HEK293 (cell line): ENCODE measurements at regions not wholly inside any gene's neighbourhood (a gene's known extent, or its start where the extent isn't known, plus 50 kb on each side); places are given as distances from the start of the nearest gene placed in this dataset.

Experiments used
- CTCF ChIA-PET: fragments of 350-600 bp; formaldehyde crosslinking; extraction: SDS; loops from one replicate; lab custom pipeline; 2021; ENCODE audit warnings: antibody characterized with exemption; lab: Yijun Ruan, JAX
- POLR2A ChIA-PET: fragments of 300-600 bp; formaldehyde crosslinking; extraction: SDS; loops from one replicate; lab custom pipeline; 2020; ENCODE audit warnings: antibody characterized with exemption, inconsistent platforms; lab: Yijun Ruan, JAX
- H3K27ac ChIP-seq: fragments of 200-500 bp; sonication (Bioruptor generic); 2 replicates; pipeline ENCODE4 v1.5.1; 2014; ENCODE audit warnings: low read depth, low read length, control low read depth, inconsistent platforms; ENCODE audit errors: extremely low read depth
- H3K36me3 ChIP-seq, 2 experiments: fragments of 200-500 bp in 1 of 2; sonication (Bioruptor generic) in 1 of 2; 1 replicate in 1 of 2; 2 replicates in 1 of 2; pipeline ENCODE4 v1.5.1; 2014 to 2017; ENCODE audit warnings: inconsistent platforms in 2 of 2, low read length in 2 of 2; ENCODE audit not compliant: control insufficient read depth in 2 of 2, insufficient read depth in 1 of 2
- H3K4me1 ChIP-seq: fragments of 200-500 bp; sonication (Bioruptor generic); 2 replicates; pipeline ENCODE4 v1.5.1; 2014; ENCODE audit warnings: mild to moderate bottlenecking, low read length, inconsistent platforms; ENCODE audit not compliant: control insufficient read depth, insufficient read depth
- H3K4me3 ChIP-seq: 2 replicates; pipeline ENCODE4 v1.5.1; 2011; ENCODE audit warnings: low read depth, mild to moderate bottlenecking, control low read depth, low read length, moderate library complexity
- H3K9me3 ChIP-seq: fragments of 200-500 bp; sonication (Bioruptor generic); 2 replicates; pipeline ENCODE4 v1.5.1; 2014; ENCODE audit warnings: low read depth, low read length, inconsistent platforms; ENCODE audit not compliant: control insufficient read depth, insufficient read depth
- GLI4 ChIP-seq: fragments of 450-650 bp; formaldehyde crosslinking; IDR thresholded peaks from 2 replicates; pipeline ENCODE4 v1.5.1; 2016; ENCODE audit warnings: missing biosample characterization, missing genetic modification characterization
- GLIS1 ChIP-seq: fragments of 450-650 bp; formaldehyde crosslinking; IDR thresholded peaks from 2 replicates; pipeline ENCODE4 v1.5.1; 2016; ENCODE audit warnings: missing biosample characterization, missing genetic modification characterization
- SCRT2 ChIP-seq: fragments of 450-650 bp; formaldehyde crosslinking; IDR thresholded peaks from 2 replicates; pipeline ENCODE4 v1.5.1; 2016; ENCODE audit warnings: missing biosample characterization, missing genetic modification characterization
- WT1 ChIP-seq: fragments of 450-650 bp; formaldehyde crosslinking; IDR thresholded peaks from 2 replicates; pipeline ENCODE4 v1.5.1; 2016; ENCODE audit warnings: missing biosample characterization, missing genetic modification characterization
- ZFP3 ChIP-seq: fragments of 450-650 bp; formaldehyde crosslinking; IDR thresholded peaks from 2 replicates; pipeline ENCODE4 v1.5.1; 2016; ENCODE audit warnings: low read depth, missing biosample characterization, missing genetic modification characterization
- ZFP69B ChIP-seq: fragments of 450-650 bp; formaldehyde crosslinking; IDR thresholded peaks from 2 replicates; pipeline ENCODE4 v1.5.1; 2016; ENCODE audit warnings: missing biosample characterization, missing genetic modification characterization
- ZNF155 ChIP-seq: fragments of 450-650 bp; formaldehyde crosslinking; IDR thresholded peaks from 2 replicates; pipeline ENCODE4 v1.5.1; 2016; ENCODE audit warnings: missing biosample characterization, missing genetic modification characterization
- ZNF169 ChIP-seq: fragments of 450-650 bp; formaldehyde crosslinking; IDR thresholded peaks from 2 replicates; pipeline ENCODE4 v1.5.1; 2016; ENCODE audit warnings: missing biosample characterization, missing genetic modification characterization
- ZNF211 ChIP-seq: fragments of 450-650 bp; formaldehyde crosslinking; IDR thresholded peaks from 2 replicates; pipeline ENCODE4 v1.5.1; 2016; ENCODE audit warnings: low read depth, missing biosample characterization, missing genetic modification characterization
- ZNF302 ChIP-seq: fragments of 450-650 bp; formaldehyde crosslinking; IDR thresholded peaks from 2 replicates; pipeline ENCODE4 v1.5.1; 2016; ENCODE audit warnings: missing biosample characterization, missing genetic modification characterization, low read depth
- ZNF350 ChIP-seq: fragments of 450-650 bp; formaldehyde crosslinking; IDR thresholded peaks from 2 replicates; pipeline ENCODE4 v1.5.0; 2017; ENCODE audit warnings: missing biosample characterization, mild to moderate bottlenecking, missing genetic modification characterization
- ZNF416 ChIP-seq: fragments of 450-650 bp; formaldehyde crosslinking; IDR thresholded peaks from 2 replicates; pipeline ENCODE4 v1.5.1; 2016; ENCODE audit warnings: missing biosample characterization, missing genetic modification characterization
- ZNF560 ChIP-seq: fragments of 450-650 bp; formaldehyde crosslinking; IDR thresholded peaks from 2 replicates; pipeline ENCODE4 v1.5.1; 2017; ENCODE audit warnings: missing biosample characterization, missing genetic modification characterization, borderline replicate concordance
- ZNF624 ChIP-seq: fragments of 450-650 bp; formaldehyde crosslinking; IDR thresholded peaks from 2 replicates; pipeline ENCODE4 v1.5.1; 2017; ENCODE audit warnings: missing biosample characterization, missing genetic modification characterization
- ZSCAN30 ChIP-seq: fragments of 450-650 bp; IDR thresholded peaks from 2 replicates; pipeline ENCODE4 v1.5.1; 2018; ENCODE audit warnings: missing biosample characterization, mild to moderate bottlenecking, missing genetic modification characterization, moderate library complexity
- ZXDB ChIP-seq: fragments of 450-650 bp; formaldehyde crosslinking; IDR thresholded peaks from 2 replicates; pipeline ENCODE4 v1.5.1; 2016; ENCODE audit warnings: missing biosample characterization, missing genetic modification characterization
- TF ChIP-seq, protein P1 (sequence below): fragments of 450-650 bp; formaldehyde crosslinking; IDR thresholded peaks from 2 replicates; pipeline ENCODE4 v1.5.1; 2016; ENCODE audit warnings: missing biosample characterization, missing genetic modification characterization, borderline replicate concordance
- TF ChIP-seq, protein P2 (sequence below): fragments of 450-650 bp; formaldehyde crosslinking; IDR thresholded peaks from 2 replicates; pipeline ENCODE4 v1.5.1; 2016; ENCODE audit warnings: missing biosample characterization, missing genetic modification characterization
- TF ChIP-seq, protein P3 (sequence below): fragments of 450-650 bp; formaldehyde crosslinking; IDR thresholded peaks from 2 replicates; pipeline ENCODE4 v1.5.1; 2017; ENCODE audit warnings: missing biosample characterization, missing genetic modification characterization
- TF ChIP-seq, protein P4 (sequence below): fragments of 450-650 bp; formaldehyde crosslinking; IDR thresholded peaks from 2 replicates; pipeline ENCODE4 v1.5.1; 2016; ENCODE audit warnings: missing biosample characterization, missing genetic modification characterization
- TF ChIP-seq, protein P5 (sequence below): fragments of 450-650 bp; formaldehyde crosslinking; IDR thresholded peaks from 2 replicates; pipeline ENCODE4 v1.5.1; 2016; ENCODE audit warnings: missing biosample characterization, missing genetic modification characterization
- TF ChIP-seq, protein P6 (sequence below): fragments of 450-650 bp; formaldehyde crosslinking; IDR thresholded peaks from 2 replicates; pipeline ENCODE4 v1.5.1; 2016; ENCODE audit warnings: missing biosample characterization, missing genetic modification characterization

DNA sequence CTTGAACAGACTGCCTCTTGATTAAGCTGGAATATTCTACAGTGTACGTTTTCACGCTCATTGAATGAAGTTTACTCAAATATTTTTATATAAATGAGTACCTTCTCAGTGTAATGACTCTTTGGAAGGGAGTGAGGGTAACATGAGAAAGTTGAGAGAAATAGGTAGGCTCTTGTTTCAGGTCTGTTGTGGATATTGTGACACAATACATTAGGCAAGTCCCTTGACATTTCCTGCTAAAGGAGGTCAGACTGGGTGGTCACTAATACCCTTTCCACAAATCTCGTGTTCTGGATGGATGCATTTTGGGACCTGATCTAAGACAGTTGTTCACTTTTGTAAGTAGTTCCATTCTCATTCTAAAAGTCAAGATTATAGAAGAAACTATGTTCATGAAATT lies 324.8 kb upstream of the AZI2 start (continued):
- TF ChIP-seq, protein P1, sequence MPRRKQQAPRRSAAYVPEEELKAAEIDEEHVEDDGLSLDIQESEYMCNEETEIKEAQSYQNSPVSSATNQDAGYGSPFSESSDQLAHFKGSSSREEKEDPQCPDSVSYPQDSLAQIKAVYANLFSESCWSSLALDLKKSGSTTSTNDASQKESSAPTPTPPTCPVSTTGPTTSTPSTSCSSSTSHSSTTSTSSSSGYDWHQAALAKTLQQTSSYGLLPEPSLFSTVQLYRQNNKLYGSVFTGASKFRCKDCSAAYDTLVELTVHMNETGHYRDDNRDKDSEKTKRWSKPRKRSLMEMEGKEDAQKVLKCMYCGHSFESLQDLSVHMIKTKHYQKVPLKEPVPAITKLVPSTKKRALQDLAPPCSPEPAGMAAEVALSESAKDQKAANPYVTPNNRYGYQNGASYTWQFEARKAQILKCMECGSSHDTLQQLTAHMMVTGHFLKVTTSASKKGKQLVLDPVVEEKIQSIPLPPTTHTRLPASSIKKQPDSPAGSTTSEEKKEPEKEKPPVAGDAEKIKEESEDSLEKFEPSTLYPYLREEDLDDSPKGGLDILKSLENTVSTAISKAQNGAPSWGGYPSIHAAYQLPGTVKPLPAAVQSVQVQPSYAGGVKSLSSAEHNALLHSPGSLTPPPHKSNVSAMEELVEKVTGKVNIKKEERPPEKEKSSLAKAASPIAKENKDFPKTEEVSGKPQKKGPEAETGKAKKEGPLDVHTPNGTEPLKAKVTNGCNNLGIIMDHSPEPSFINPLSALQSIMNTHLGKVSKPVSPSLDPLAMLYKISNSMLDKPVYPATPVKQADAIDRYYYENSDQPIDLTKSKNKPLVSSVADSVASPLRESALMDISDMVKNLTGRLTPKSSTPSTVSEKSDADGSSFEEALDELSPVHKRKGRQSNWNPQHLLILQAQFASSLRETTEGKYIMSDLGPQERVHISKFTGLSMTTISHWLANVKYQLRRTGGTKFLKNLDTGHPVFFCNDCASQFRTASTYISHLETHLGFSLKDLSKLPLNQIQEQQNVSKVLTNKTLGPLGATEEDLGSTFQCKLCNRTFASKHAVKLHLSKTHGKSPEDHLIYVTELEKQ (tag by site-specific recombination) = no peak
- no peak for TF ChIP-seq GLI4 (tag by site-specific recombination)
- TF ChIP-seq ZNF624 (tag by site-specific recombination) = no peak
- TF ChIP-seq, protein P2, sequence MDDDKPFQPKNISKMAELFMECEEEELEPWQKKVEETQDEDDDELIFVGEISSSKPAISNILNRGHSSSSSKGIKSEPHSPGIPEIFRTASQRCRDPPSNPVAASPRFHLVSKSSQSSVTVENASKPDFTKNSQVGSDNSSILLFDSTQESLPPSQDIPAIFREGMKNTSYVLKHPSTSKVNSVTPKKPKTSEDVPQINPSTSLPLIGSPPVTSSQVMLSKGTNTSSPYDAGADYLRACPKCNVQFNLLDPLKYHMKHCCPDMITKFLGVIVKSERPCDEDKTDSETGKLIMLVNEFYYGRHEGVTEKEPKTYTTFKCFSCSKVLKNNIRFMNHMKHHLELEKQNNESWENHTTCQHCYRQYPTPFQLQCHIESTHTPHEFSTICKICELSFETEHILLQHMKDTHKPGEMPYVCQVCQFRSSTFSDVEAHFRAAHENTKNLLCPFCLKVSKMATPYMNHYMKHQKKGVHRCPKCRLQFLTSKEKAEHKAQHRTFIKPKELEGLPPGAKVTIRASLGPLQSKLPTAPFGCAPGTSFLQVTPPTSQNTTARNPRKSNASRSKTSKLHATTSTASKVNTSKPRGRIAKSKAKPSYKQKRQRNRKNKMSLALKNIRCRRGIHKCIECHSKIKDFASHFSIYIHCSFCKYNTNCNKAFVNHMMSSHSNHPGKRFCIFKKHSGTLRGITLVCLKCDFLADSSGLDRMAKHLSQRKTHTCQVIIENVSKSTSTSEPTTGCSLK = no peak
- TF ChIP-seq WT1 (tag by site-specific recombination) = no peak
- TF ChIP-seq ZNF302 (tag by site-specific recombination) = no peak
- TF ChIP-seq SCRT2 = no peak
- TF ChIP-seq, protein P3, sequence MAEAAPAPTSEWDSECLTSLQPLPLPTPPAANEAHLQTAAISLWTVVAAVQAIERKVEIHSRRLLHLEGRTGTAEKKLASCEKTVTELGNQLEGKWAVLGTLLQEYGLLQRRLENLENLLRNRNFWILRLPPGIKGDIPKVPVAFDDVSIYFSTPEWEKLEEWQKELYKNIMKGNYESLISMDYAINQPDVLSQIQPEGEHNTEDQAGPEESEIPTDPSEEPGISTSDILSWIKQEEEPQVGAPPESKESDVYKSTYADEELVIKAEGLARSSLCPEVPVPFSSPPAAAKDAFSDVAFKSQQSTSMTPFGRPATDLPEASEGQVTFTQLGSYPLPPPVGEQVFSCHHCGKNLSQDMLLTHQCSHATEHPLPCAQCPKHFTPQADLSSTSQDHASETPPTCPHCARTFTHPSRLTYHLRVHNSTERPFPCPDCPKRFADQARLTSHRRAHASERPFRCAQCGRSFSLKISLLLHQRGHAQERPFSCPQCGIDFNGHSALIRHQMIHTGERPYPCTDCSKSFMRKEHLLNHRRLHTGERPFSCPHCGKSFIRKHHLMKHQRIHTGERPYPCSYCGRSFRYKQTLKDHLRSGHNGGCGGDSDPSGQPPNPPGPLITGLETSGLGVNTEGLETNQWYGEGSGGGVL (tag by site-specific recombination) = no peak

DNA sequence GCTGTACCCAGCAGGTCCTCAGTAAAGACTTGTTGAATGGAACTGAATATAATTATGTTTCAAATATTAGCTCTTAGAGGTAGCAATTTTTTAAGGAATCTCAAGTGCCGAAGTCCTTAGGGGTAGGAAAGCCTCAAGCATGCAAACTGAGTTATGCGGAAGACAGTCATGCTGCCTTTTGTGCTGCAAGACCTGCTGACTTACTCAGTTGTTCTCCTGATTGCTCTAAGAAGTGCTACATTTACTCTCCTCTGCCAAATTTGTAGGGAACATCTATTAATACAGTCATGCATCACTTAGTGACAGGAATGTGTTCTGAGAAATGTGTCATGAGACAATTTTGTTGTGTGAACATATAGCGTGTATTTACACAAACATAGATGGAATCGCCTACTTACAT lies 325.6 kb upstream of the AZI2 start:
- ChIA-PET CTCF (no interaction called here), POLR2A (no interaction called here)
- TF ChIP-seq, protein P4, sequence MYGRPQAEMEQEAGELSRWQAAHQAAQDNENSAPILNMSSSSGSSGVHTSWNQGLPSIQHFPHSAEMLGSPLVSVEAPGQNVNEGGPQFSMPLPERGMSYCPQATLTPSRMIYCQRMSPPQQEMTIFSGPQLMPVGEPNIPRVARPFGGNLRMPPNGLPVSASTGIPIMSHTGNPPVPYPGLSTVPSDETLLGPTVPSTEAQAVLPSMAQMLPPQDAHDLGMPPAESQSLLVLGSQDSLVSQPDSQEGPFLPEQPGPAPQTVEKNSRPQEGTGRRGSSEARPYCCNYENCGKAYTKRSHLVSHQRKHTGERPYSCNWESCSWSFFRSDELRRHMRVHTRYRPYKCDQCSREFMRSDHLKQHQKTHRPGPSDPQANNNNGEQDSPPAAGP = no peak
- TF ChIP-seq, protein P5, sequence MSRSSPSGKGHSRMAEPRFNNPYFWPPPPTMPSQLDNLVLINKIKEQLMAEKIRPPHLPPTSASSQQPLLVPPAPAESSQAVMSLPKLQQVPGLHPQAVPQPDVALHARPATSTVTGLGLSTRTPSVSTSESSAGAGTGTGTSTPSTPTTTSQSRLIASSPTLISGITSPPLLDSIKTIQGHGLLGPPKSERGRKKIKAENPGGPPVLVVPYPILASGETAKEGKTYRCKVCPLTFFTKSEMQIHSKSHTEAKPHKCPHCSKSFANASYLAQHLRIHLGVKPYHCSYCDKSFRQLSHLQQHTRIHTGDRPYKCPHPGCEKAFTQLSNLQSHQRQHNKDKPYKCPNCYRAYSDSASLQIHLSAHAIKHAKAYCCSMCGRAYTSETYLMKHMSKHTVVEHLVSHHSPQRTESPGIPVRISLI = no peak
- TF ChIP-seq ZFP3 (tag by site-specific recombination) = no peak
- TF ChIP-seq, protein P1 (tag by site-specific recombination) = no peak
- TF ChIP-seq ZXDB = no peak
- no peak for TF ChIP-seq ZNF211 (tag by site-specific recombination)
- no peak for TF ChIP-seq ZFP69B (tag by site-specific recombination)
- TF ChIP-seq GLIS1 = no peak
- no peak for TF ChIP-seq ZNF560 (tag by site-specific recombination)
- no peak for TF ChIP-seq ZNF416 (tag by site-specific recombination)
- TF ChIP-seq, protein P6, sequence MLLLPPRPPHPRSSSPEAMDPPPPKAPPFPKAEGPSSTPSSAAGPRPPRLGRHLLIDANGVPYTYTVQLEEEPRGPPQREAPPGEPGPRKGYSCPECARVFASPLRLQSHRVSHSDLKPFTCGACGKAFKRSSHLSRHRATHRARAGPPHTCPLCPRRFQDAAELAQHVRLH (tag by site-specific recombination) = no peak
- TF ChIP-seq ZNF350 (tag by site-specific recombination) = no peak
- TF ChIP-seq ZSCAN30 (tag by site-specific recombination) = no peak
- TF ChIP-seq ZNF155 = no peak
- no peak for TF ChIP-seq ZNF169
- Histone ChIP-seq H3K9me3 (no peaks in the 10 kb centered on the region), H3K27ac (no peak overlapping the region), H3K4me1 (no peaks in the 10 kb centered on the region), H3K36me3 (no peaks in the 10 kb centered on the region), H3K4me3 (no peak overlapping the region)
